HFFc6 (cell line): ENCODE measurements at regions not wholly inside any gene's neighbourhood (a gene's known extent, or its start where the extent isn't known, plus 50 kb on each side); places are given as distances from the start of the nearest gene placed in this dataset.

Source experiments
- DNase-seq: peaks from one replicate; pipeline ENCODE4 v3.0.0-alpha.2; 2018
- H3K27ac Mint-ChIP-seq: 2 replicates; pipeline ENCODE4 v1.8.0; 2020; ENCODE audit warnings: mild to moderate bottlenecking, mixed read lengths
- H3K27me3 Mint-ChIP-seq: 2 replicates; pipeline ENCODE4 v1.8.0; 2021; ENCODE audit warnings: mild to moderate bottlenecking, moderate library complexity, mixed read lengths; ENCODE audit not compliant: insufficient read depth
- H3K36me3 Mint-ChIP-seq: 2 replicates; pipeline ENCODE4 v1.8.0; 2021; ENCODE audit warnings: low read depth, mixed read lengths
- H3K4me1 Mint-ChIP-seq: 2 replicates; pipeline ENCODE4 v1.8.0; 2020; ENCODE audit warnings: low read depth, mixed read lengths
- H3K4me3 Mint-ChIP-seq: 2 replicates; pipeline ENCODE4 v1.8.0; 2020; ENCODE audit warnings: mild to moderate bottlenecking, moderate library complexity, mixed read lengths
- H3K9me3 Mint-ChIP-seq: 2 replicates; pipeline ENCODE4 v1.8.0; 2020; ENCODE audit warnings: mild to moderate bottlenecking, mixed read lengths
- TF ChIP-seq, protein P1 (sequence below): fragments of 200-600 bp; sonication (generic); IDR thresholded peaks from 2 replicates; pipeline ENCODE4 v1.5.0; 2021; ENCODE audit warnings: antibody characterized with exemption, mild to moderate bottlenecking

- Mint-ChIP-seq H3K9me3 (peaks cover 13% of the 10 kb centered on the region), H3K27me3 (no peaks in the 10 kb centered on the region), H3K4me1 (peaks cover 12% of the 10 kb centered on the region; the same call in 1 of the 2 replicates), H3K27ac (peak overlapping the region; percentile 77; the same call in 1 of the 2 replicates), H3K36me3 (peaks cover 6% of the 10 kb centered on the region; the same call in 1 of the 2 replicates), H3K4me3 (no peak overlapping the region)
- DNase-seq = peak; percentile 75
- TF ChIP-seq, protein P1, sequence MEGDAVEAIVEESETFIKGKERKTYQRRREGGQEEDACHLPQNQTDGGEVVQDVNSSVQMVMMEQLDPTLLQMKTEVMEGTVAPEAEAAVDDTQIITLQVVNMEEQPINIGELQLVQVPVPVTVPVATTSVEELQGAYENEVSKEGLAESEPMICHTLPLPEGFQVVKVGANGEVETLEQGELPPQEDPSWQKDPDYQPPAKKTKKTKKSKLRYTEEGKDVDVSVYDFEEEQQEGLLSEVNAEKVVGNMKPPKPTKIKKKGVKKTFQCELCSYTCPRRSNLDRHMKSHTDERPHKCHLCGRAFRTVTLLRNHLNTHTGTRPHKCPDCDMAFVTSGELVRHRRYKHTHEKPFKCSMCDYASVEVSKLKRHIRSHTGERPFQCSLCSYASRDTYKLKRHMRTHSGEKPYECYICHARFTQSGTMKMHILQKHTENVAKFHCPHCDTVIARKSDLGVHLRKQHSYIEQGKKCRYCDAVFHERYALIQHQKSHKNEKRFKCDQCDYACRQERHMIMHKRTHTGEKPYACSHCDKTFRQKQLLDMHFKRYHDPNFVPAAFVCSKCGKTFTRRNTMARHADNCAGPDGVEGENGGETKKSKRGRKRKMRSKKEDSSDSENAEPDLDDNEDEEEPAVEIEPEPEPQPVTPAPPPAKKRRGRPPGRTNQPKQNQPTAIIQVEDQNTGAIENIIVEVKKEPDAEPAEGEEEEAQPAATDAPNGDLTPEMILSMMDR = no peak
These were observed 702.4 kb upstream of the LRRC4C start for GRCh38 chr11:42161886-42162285.

DNA sequence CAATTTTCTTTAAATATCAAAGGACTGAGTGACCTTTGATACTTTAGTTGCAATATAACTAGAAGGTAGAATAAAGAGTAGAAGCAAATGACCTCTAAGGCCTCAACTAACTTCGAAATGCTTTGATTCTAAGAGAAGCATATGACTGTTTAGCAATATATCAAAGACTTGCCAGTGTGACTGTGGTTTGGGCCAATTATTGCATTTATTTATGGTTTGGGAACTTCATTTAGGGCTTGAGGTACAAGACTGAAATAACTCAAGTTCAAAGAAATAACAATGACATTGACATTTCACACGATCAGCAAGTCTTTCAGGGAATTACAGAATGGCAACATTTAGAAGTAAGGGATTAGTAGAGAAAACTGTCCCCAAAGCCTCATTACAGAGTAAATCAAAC lies 709.7 kb upstream of the LRRC4C start:
- no peak for DNase-seq
- Mint-ChIP-seq H3K9me3 (peaks cover 7% of the 10 kb centered on the region), H3K27me3 (no peaks in the 10 kb centered on the region), H3K27ac (no peak overlapping the region), H3K4me1 (peaks cover 12% of the 10 kb centered on the region; the same call in 1 of the 2 replicates), H3K36me3 (peaks cover 5% of the 10 kb centered on the region; the same call in 1 of the 2 replicates), H3K4me3 (no peak overlapping the region)
- TF ChIP-seq, protein P1 = no peak

- Mint-ChIP-seq H3K27ac (peak overlapping the region; percentile 47; the same call in 1 of the 2 replicates), H3K4me3 (no peak overlapping the region), H3K36me3 (peaks cover 11% of the 10 kb centered on the region), H3K27me3 (no peaks in the 10 kb centered on the region), H3K4me1 (peaks cover 23% of the 10 kb centered on the region; the same call in 1 of the 2 replicates), H3K9me3 (peaks cover 7% of the 10 kb centered on the region)
- DNase-seq = no peak
- TF ChIP-seq, protein P1 = no peak
These were observed 711.1 kb upstream of the LRRC4C start for GRCh38 chr11:42170601-42171000.

DNA sequence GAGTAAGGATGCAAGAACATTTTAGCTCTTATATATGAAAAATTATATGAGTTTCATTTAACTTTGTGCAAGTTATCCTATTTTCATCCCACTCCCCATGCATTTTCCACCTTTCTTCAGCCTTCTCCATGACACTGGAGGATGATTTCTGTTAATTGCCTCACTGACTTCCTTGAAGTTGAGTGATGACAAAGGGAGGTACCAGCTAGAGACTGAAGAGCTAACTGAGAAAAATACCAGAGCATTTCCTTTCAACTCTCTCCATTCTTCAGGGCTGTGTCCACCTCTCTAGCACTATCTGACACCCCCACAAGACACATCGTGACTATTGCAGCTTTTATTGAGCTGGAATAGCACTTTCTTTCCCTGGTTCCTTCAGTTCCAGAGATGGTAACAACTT lies 711.6 kb upstream of the LRRC4C start:
- no peak for DNase-seq
- TF ChIP-seq, protein P1 = no peak
- Mint-ChIP-seq H3K36me3 (peaks cover 11% of the 10 kb centered on the region), H3K27me3 (no peaks in the 10 kb centered on the region), H3K4me1 (peaks cover 28% of the 10 kb centered on the region; the same call in 1 of the 2 replicates), H3K27ac (no peak overlapping the region), H3K4me3 (no peak overlapping the region), H3K9me3 (peaks cover 7% of the 10 kb centered on the region)

GRCh38 chr11:42172441-42172840 lies 713.0 kb upstream of the LRRC4C start:
- Mint-ChIP-seq H3K9me3 (peaks cover 7% of the 10 kb centered on the region), H3K4me1 (peaks cover 39% of the 10 kb centered on the region; the same call in 1 of the 2 replicates), H3K27me3 (no peaks in the 10 kb centered on the region), H3K36me3 (peaks cover 11% of the 10 kb centered on the region), H3K27ac (no peak overlapping the region), H3K4me3 (no peak overlapping the region)
- TF ChIP-seq, protein P1 = no peak
- no peak for DNase-seq
